ENCODE measurements at regions not wholly inside any gene's neighbourhood (a gene's known extent, or its start where the extent isn't known, plus 50 kb on each side); places are given as distances from the start of the nearest gene placed in this dataset.
A peak's percentile ranks its signal among the peaks of the same experiment; 100 is the strongest.

- ATAC-seq, result peak; percentile 70
- TF ChIP-seq CTCF (IDR thresholded peaks at IDR 0.05), result no peak
- peaks cover 10% of the 10 kb centered on the region for H3K9me3 ChIP-seq
- DNase-seq, result peak in 1 of 3 donors; percentile 19
- no peaks in the 10 kb centered on the region for H3K36me3 ChIP-seq (ENCODE audit: low read depth)
- H3K4me3 ChIP-seq, result no peak overlapping the region
- no peaks in the 10 kb centered on the region for H3K4me1 ChIP-seq (ENCODE audit: low read depth)
- intact Hi-C loops (cut with DNase I, micrococcal nuclease), result no loop called here
Measured at GRCh38 chr9:88922091-88922490, 69.2 kb upstream of the S1PR3 start.

- peaks cover 9% of the 10 kb centered on the region for H3K9me3 ChIP-seq
- no peaks in the 10 kb centered on the region for H3K4me1 ChIP-seq (ENCODE audit: low read depth)
- no peak overlapping the region for H3K4me3 ChIP-seq
- ATAC-seq, result no peak
- intact Hi-C loops (cut with DNase I, micrococcal nuclease), result no loop called here
- H3K36me3 ChIP-seq (ENCODE audit: low read depth), result no peaks in the 10 kb centered on the region
- no peak for TF ChIP-seq CTCF (IDR thresholded peaks at IDR 0.05)
- DNase-seq, result no peak
Measured at GRCh38 chr9:88923092-88923491, 68.2 kb upstream of the S1PR3 start.

GRCh38 chr9:88923653-88924288 lies 67.5 kb upstream of the S1PR3 start:
- H3K9me3 ChIP-seq, result peaks cover 2% of the 10 kb centered on the region
- peak in 1 of 3 donors; percentile 47 for DNase-seq
- no peaks in the 10 kb centered on the region for H3K36me3 ChIP-seq (ENCODE audit: low read depth)
- no peaks in the 10 kb centered on the region for H3K4me1 ChIP-seq (ENCODE audit: low read depth)
- no peak overlapping the region for H3K4me3 ChIP-seq
- peak; percentile 51 for ATAC-seq
- no peak for TF ChIP-seq CTCF (IDR thresholded peaks at IDR 0.05)
- intact Hi-C loops (cut with DNase I, micrococcal nuclease), result no loop called here

GRCh38 chr9:88925481-88925880 lies 65.8 kb upstream of the S1PR3 start:
- no peaks in the 10 kb centered on the region for H3K4me1 ChIP-seq (ENCODE audit: low read depth)
- intact Hi-C loops (cut with DNase I, micrococcal nuclease), result no loop called here

GRCh38 chr9:88926781-88927505 lies 64.3 kb upstream of the S1PR3 start:
- DNase-seq (no peak), ATAC-seq (no peak)
- no peak for TF ChIP-seq CTCF (IDR thresholded peaks at IDR 0.05)
- no peaks in the 10 kb centered on the region for H3K9me3 ChIP-seq
- intact Hi-C loops (cut with DNase I, micrococcal nuclease), result no loop called here
- H3K4me3 ChIP-seq, result no peak overlapping the region
- H3K36me3 ChIP-seq (ENCODE audit: low read depth), result no peaks in the 10 kb centered on the region
- H3K4me1 ChIP-seq (ENCODE audit: low read depth), result no peaks in the 10 kb centered on the region

More at GRCh38 chr9:88925481-88925880, 65.8 kb upstream of the S1PR3 start:
- no peak for ATAC-seq
- no peak for TF ChIP-seq CTCF (IDR thresholded peaks at IDR 0.05)
- no peak overlapping the region for H3K4me3 ChIP-seq
- no peaks in the 10 kb centered on the region for H3K9me3 ChIP-seq
- H3K36me3 ChIP-seq (ENCODE audit: low read depth), result no peaks in the 10 kb centered on the region
- DNase-seq, result no peak

Data from mucosa of descending colon (tissue), 3 donors.